ENCODE measurements at regions not wholly inside any gene's neighbourhood (a gene's known extent, or its start where the extent isn't known, plus 50 kb on each side); places are given as distances from the start of the nearest gene placed in this dataset.

GRCh38 chr13:104297075-104297474 is 1230.9 kb upstream of the SLC10A2 start:
- no peak overlapping the region for H3K4me2 ChIP-seq
- no peak overlapping the region for H3K27ac ChIP-seq
- no peak overlapping the region for H3K9ac ChIP-seq
- no peaks in the 10 kb centered on the region for H3K36me3 ChIP-seq (ENCODE audit: insufficient read depth)
- H3K27me3 ChIP-seq (ENCODE audit: insufficient read depth, low read depth): no peaks in the 10 kb centered on the region
- H3K79me2 ChIP-seq (ENCODE audit: insufficient read depth, low read depth): no peaks in the 10 kb centered on the region
- no peaks in the 10 kb centered on the region for H4K20me1 ChIP-seq (ENCODE audit: insufficient read depth)
- H2AFZ ChIP-seq (ENCODE audit: low read depth): no peak overlapping the region
- H3K4me1 ChIP-seq (ENCODE audit: low read depth, poor library complexity, severe bottlenecking): peaks cover 11% of the 10 kb centered on the region
- no peak overlapping the region for H3K4me3 ChIP-seq (IDR thresholded peaks at IDR 0.05; ENCODE audit: insufficient read depth, low read depth, low read length)
- no peak for TF ChIP-seq CTCF (conservative IDR thresholded peaks at IDR 0.05; ENCODE audit: low read depth, low read length)

DNA sequence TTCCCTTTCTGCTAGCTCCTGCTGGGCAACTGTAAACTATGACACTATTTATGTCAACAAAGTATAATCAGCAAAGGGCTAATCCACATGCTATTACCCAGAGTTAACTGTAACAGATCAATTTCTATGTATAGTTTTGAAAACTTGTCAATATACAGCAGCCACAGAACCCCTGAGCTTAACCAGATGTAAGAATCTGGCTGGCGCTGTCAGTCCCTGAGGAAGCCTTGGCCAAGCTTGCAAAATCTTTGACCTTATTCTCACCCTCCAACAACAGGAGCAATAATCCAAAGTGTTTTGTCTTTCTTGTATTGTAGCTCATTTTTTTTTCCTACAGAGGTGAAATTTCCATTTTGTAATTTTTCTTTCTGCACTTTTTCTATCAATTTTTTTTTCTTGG is 1230.1 kb upstream of the SLC10A2 start:
- H2AFZ ChIP-seq (ENCODE audit: low read depth): no peak overlapping the region

DNA sequence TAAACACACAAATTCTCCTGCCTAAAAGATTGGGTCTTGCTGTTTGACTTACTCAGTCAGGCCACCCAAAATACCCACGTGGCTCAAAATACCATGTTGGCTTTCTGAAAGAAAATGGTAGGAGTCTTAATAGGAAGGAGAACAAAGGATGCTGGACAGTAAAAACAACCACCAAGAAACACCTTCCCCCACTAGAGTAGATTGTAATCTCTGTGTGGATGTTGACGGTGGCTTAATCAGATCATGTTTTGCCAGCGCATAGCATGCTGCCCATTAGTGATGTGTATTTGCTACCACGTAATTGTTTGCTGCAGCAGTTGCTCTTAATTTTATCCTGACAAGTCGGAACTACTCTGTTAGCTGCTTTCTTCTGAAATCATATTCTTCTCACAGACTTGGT is 1229.3 kb upstream of the SLC10A2 start:
- no peak overlapping the region for H3K27ac ChIP-seq
- H3K4me2 ChIP-seq: no peak overlapping the region
- H3K4me1 ChIP-seq (ENCODE audit: low read depth, poor library complexity, severe bottlenecking): no peaks in the 10 kb centered on the region
- H4K20me1 ChIP-seq (ENCODE audit: insufficient read depth): no peaks in the 10 kb centered on the region
- no peaks in the 10 kb centered on the region for H3K79me2 ChIP-seq (ENCODE audit: insufficient read depth, low read depth)
- H3K4me3 ChIP-seq (IDR thresholded peaks at IDR 0.05; ENCODE audit: insufficient read depth, low read depth, low read length): no peak overlapping the region
- no peak overlapping the region for H3K9ac ChIP-seq
- TF ChIP-seq CTCF (conservative IDR thresholded peaks at IDR 0.05; ENCODE audit: low read depth, low read length): no peak
- H3K36me3 ChIP-seq (ENCODE audit: insufficient read depth): no peaks in the 10 kb centered on the region
- H2AFZ ChIP-seq (ENCODE audit: low read depth): no peak overlapping the region
- no peaks in the 10 kb centered on the region for H3K27me3 ChIP-seq (ENCODE audit: insufficient read depth, low read depth)

More for the DNA sequence above, 1230.1 kb upstream of the SLC10A2 start:
- no peak overlapping the region for H3K4me2 ChIP-seq
- H4K20me1 ChIP-seq (ENCODE audit: insufficient read depth): no peaks in the 10 kb centered on the region
- no peak overlapping the region for H3K4me3 ChIP-seq (IDR thresholded peaks at IDR 0.05; ENCODE audit: insufficient read depth, low read depth, low read length)
- no peak overlapping the region for H3K9ac ChIP-seq
- no peaks in the 10 kb centered on the region for H3K79me2 ChIP-seq (ENCODE audit: insufficient read depth, low read depth)
- no peak for TF ChIP-seq CTCF (conservative IDR thresholded peaks at IDR 0.05; ENCODE audit: low read depth, low read length)
- H3K36me3 ChIP-seq (ENCODE audit: insufficient read depth): no peaks in the 10 kb centered on the region
- H3K4me1 ChIP-seq (ENCODE audit: low read depth, poor library complexity, severe bottlenecking): peaks cover 4% of the 10 kb centered on the region
- no peaks in the 10 kb centered on the region for H3K27me3 ChIP-seq (ENCODE audit: insufficient read depth, low read depth)
- no peak overlapping the region for H3K27ac ChIP-seq

- H3K9ac ChIP-seq: no peak overlapping the region
- no peak overlapping the region for H3K4me3 ChIP-seq (IDR thresholded peaks at IDR 0.05; ENCODE audit: insufficient read depth, low read depth, low read length)
- H3K79me2 ChIP-seq (ENCODE audit: insufficient read depth, low read depth): no peaks in the 10 kb centered on the region
- no peak overlapping the region for H3K27ac ChIP-seq
- H4K20me1 ChIP-seq (ENCODE audit: insufficient read depth): no peaks in the 10 kb centered on the region
- H2AFZ ChIP-seq (ENCODE audit: low read depth): no peak overlapping the region
- TF ChIP-seq CTCF (conservative IDR thresholded peaks at IDR 0.05; ENCODE audit: low read depth, low read length): no peak
- H3K27me3 ChIP-seq (ENCODE audit: insufficient read depth, low read depth): no peaks in the 10 kb centered on the region
- no peaks in the 10 kb centered on the region for H3K36me3 ChIP-seq (ENCODE audit: insufficient read depth)
- no peak overlapping the region for H3K4me2 ChIP-seq
- no peaks in the 10 kb centered on the region for H3K4me1 ChIP-seq (ENCODE audit: low read depth, poor library complexity, severe bottlenecking)
These were observed 1223.2 kb upstream of the SLC10A2 start for GRCh38 chr13:104289400-104289799.

Measured in KMS-11 (cell line).